T follicular helper cell (primary cell): ENCODE measurements at regions not wholly inside any gene's neighbourhood (a gene's known extent, or its start where the extent isn't known, plus 50 kb on each side); places are given as distances from the start of the nearest gene placed in this dataset.

Experiments
- DNase-seq: peaks from one replicate; pipeline ENCODE4 v3.0.0-alpha.2; 2020; ENCODE audit warnings: low read depth

DNA sequence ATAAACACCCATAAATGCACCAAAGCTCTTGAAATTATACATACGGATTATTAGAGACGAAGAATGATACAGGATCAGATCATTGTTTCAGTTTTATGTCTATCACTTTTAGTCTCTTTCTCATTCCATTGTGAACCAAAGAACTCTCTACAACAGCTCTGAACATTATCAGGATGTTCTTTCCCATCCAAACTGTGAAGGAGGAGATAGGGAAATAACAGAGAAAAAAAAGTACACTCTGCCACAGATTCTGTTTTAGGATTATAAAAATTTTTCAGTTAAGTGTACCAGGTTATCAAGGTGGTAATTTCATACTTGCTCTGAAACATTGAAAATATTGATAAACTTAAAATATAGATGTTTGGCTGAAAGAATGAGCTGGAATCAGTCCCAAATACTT, 270.9 kb downstream of the MZT1 start:
- no peak for DNase-seq

GRCh38 chr13:72453161-72453560, 274.3 kb downstream of the MZT1 start:
- DNase-seq, result no peak

- no peak for DNase-seq
These were observed 279.3 kb downstream of the MZT1 start for GRCh38 chr13:72448082-72448481.

- no peak for DNase-seq
These were observed 282.4 kb downstream of the MZT1 start for GRCh38 chr13:72444999-72445398.

GRCh38 chr13:72437458-72437857, 290.0 kb downstream of the MZT1 start:
- no peak for DNase-seq

DNA sequence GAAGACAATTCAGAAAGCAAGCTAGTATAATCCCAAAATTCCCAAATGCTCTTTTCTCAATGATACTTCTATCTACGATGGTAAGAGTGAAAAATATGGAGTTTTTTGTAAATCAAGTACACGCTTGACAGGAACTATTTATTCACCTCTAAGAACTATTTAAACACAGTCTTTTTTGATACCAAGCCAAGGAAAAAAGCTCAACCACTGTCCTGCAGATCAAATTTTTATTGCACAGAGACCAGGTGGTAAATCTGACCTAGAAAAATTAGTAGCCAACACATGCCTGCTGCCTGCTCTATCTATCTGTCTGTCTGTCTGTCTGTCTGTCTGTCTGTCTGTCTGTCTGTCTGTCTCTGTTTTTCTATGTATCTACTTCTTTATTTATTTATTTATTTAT, 292.2 kb downstream of the MZT1 start:
- DNase-seq, result no peak

- DNase-seq, result no peak
These were observed 295.3 kb downstream of the MZT1 start for GRCh38 chr13:72431981-72432682.

- DNase-seq, result no peak
These were observed 296.5 kb downstream of the MZT1 start for GRCh38 chr13:72430923-72431322.

- no peak for DNase-seq
These were observed 299.5 kb downstream of the MZT1 start for GRCh38 chr13:72427757-72428528.

- DNase-seq, result no peak
These were observed 303.4 kb downstream of the MZT1 start for GRCh38 chr13:72424059-72424458.

DNA sequence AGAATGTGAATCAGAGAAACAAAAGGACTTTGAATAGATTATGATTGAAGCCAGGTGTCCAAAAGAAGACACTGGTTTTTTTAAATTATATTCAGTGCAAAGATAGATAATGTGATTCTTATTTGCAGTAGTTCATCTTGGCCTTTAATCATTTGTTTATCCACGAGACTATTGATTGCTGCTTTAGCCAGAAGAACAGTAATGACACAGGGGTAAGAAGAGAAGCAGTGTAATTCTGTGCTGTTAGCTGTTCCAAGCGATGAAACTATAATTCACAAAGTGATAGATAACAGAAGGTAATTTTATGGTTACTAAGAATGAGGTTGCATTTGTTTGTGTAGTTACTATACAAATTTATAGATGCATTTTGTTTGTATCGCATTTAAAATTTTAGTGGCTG, 311.6 kb downstream of the MZT1 start:
- DNase-seq, result no peak

DNA sequence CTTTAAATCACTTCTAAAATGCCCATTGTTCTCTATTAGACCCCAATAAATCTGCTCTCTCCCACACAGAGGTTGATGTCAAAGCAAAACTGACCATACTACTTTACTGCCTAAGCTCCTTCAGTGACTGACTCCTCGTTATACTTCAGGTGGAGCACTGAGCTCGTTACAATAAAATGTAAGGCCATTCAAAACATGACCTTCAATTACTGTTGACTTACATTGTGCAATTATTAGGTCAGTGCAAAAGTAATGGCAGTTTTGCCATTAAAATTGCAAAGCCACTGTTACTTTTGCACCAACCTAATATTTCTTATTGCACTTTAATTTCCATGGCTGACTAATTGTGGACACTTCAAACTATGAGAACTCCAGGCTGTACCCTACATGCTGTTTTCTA, 314.9 kb downstream of the MZT1 start:
- no peak for DNase-seq

DNA sequence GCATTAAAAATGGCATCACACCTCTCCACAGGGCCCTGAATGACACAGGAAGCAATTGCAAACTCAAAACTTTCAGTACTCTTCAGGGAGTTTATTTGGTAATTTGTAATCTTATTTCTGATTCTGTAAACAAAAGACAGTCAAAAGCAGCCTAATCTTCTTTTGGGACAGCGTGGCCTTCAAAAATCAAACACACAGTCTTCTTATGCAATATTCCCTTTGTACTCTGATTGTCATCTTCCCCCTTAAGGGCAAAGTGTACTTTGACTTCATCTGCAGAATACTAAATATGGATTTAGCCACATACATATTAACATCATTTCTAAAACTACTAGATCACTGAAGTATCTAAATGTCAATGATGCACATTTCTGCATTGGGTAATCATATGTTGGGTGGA, 322.0 kb downstream of the MZT1 start:
- DNase-seq, result no peak

DNA sequence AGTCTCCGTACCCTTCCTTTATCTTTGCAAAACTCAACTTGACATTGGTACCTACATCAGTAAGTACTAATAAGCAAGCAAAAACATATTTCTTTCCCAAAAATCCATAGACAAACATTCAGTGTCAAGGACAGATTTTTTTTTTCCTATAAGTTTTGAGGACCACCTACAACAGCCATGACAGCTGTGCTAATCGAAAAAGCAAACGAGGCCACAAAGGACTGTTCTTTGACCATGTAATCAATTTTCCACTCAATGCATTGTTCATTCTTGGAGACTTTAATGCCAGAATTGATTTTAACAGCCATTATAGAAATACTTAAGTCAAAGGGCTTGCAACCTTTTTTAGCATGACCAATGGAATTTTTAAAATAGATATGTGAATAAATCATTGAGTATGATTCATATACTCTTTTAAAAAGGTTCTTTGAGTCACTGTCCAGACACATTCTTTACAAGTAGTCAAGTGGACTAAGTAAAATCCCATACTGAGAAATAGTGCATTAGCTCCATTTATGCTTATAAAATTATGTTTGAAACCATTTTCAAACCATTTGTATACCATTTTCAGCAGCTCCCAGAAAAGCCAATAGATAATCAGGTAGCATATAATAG, 323.9 kb downstream of the MZT1 start:
- DNase-seq, result no peak

DNA sequence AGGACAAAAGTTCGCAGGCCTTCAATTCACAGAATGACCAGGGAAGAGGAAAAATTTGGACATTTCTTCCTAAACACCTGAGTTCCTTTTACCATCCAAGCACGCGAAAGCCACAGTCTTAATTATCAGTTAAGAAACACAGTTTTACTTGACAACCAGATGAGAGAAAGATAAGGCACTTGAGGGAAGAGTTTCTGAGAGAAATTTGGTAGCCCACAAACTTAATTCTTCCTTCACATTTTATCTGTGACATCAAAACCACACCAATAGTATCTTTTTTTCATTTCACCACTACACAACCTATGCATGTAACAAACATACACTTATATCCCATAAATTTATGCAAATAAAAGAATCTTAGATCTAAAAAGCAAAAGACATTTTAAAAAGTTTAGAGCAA, 326.6 kb downstream of the MZT1 start:
- DNase-seq, result no peak

GRCh38 chr13:72399351-72399750, 328.1 kb downstream of the MZT1 start:
- no peak for DNase-seq

DNA sequence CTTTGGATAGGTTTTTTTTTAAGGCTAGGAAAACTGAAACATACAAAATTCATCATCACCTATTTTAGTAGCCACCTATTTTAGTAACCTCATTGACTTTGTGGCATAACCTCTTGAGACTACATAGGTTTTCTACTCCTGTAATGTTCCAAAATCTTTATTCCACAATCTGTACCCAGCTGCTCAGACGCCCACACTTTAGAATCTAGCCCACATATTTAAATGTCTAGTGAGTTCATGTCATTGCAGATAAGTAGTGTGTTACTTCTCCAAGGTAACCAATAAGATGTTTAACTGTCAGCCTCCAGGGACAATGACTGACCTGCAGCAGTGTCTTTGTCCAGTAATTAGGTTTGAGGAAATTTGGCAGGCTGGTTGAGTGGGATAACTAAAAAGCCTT, 330.2 kb downstream of the MZT1 start:
- no peak for DNase-seq

GRCh38 chr13:72390909-72391308, 336.5 kb downstream of the MZT1 start:
- DNase-seq, result no peak

DNA sequence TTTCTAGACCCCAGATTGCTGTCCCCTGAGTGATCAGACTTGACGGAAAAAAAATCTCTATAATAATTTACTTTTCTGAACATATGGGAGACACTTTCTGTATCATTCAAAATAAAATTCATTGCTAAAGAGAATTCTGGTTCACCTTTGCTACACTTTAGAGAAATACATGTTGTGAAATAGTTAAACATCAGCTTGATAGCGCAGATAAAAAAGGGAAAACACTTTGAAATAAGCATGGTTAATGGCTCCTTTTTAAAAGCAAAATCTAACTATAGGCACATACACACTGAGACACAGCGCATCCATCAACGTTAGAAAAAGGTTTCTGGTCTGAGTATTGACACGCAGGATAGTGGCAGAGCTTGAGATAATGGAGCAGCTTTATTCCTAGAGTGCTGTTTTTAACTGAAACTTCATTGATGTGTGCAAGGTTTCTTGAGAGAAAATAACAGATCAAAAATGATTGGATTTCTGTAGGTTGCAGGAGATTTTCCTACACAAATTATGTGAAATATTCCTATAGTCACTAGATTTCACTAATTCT, 341.2 kb downstream of the MZT1 start:
- DNase-seq, result no peak

DNA sequence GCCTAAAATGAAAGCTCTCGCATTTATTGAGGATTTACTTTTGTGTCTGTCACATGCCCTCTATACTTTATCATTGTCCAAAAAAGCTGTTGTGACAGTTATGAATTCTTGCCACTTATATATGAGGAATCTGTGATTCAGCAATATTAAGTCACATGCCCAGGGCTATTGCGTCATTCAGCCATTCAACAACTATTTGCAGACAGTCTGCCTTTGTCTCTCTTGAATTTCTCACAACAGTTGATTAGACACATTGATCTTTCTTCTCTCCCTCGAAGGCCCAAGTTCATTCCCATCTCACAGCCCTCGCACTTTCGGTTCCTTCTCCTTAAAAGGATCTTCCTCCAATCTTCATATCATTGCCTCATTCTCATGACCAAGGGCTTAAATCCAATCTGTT, 342.6 kb downstream of the MZT1 start:
- DNase-seq, result no peak

GRCh38 chr13:72384186-72384823, 343.1 kb downstream of the MZT1 start:
- DNase-seq, result no peak

- no peak for DNase-seq
These were observed 343.8 kb downstream of the MZT1 start for GRCh38 chr13:72383646-72384045.
